ENCODE measurements at regions not wholly inside any gene's neighbourhood (a gene's known extent, or its start where the extent isn't known, plus 50 kb on each side); places are given as distances from the start of the nearest gene placed in this dataset.
"Not testable (repeated sequence)": the region's sequence is repeated elsewhere in the genome, so short reads cannot be mapped to it uniquely, and the experiment has no call there.

- H3K9me1 ChIP-seq (ENCODE audit: control insufficient read depth, insufficient read depth, low read length); H3K9me3 ChIP-seq (replicated peaks; ENCODE audit: control insufficient read depth, insufficient read depth, low read depth, low read length); CTCF ChIA-PET (ENCODE audit: low intra/inter-chr PET ratio); BruUV-seq (replicated peaks); H3K4me3 ChIP-seq; in situ Hi-C loops (cut with MboI); intact Hi-C loops (cut with micrococcal nuclease); H4K20me1 ChIP-seq (replicated peaks; ENCODE audit: control insufficient read depth, insufficient read depth, low read length); H3K36me3 ChIP-seq (ENCODE audit: control insufficient read depth, insufficient read depth, low read length); FAIRE-seq; H3K79me2 ChIP-seq (ENCODE audit: control insufficient read depth, insufficient read depth, low read length); POLR2A ChIA-PET; H3K27me3 ChIP-seq (ENCODE audit: control insufficient read depth in 2 of 2, insufficient read depth in 2 of 2, low read length in 2 of 2); DNase-seq (ENCODE audit: extremely low read depth in 1 of 4, low spot score in 3 of 4); ATAC-seq; H3K27ac ChIP-seq (ENCODE audit: extremely low read depth, low read depth, low read length); H3K4me1 ChIP-seq (replicated peaks in 1 of 2; ENCODE audit: control insufficient read depth in 2 of 2, insufficient read depth in 2 of 2, low read length in 2 of 2); H3K9ac ChIP-seq (ENCODE audit: insufficient read depth in 1 of 2, low read depth in 2 of 2, low read length in 2 of 2): not testable (repeated sequence)
- peak overlapping the region; percentile 86 for H2AFZ ChIP-seq (ENCODE audit: low read depth, low read length)
- WGBS (ENCODE audit: insufficient coverage, low coverage, missing lambda C conversion rate): 30% methylated on average over 9 of the region's 10 CpGs
- H3K4me2 ChIP-seq (ENCODE audit: insufficient read depth, low read length): peak overlapping the region; percentile 18; the same call in 1 of the 2 replicates
These were observed 638.9 kb downstream of the SLC16A7 start for GRCh38 chr12:60234611-60235195.

- H2AFZ ChIP-seq (ENCODE audit: low read depth, low read length): no peak overlapping the region
- FAIRE-seq: no peak
- in situ Hi-C loops (cut with MboI) (no loop called here), intact Hi-C loops (cut with micrococcal nuclease) (no loop called here)
- no peaks in the 10 kb centered on the region for H3K79me2 ChIP-seq (ENCODE audit: control insufficient read depth, insufficient read depth, low read length)
- H4K20me1 ChIP-seq (replicated peaks; ENCODE audit: control insufficient read depth, insufficient read depth, low read length): no peaks in the 10 kb centered on the region
- H3K27ac ChIP-seq (ENCODE audit: extremely low read depth, low read depth, low read length): no peak overlapping the region
- H3K9me3 ChIP-seq (replicated peaks; ENCODE audit: control insufficient read depth, insufficient read depth, low read depth, low read length): no peaks in the 10 kb centered on the region
- no peaks in the 10 kb centered on the region for H3K9me1 ChIP-seq (ENCODE audit: control insufficient read depth, insufficient read depth, low read length)
- no TSS peak for BruUV-seq (replicated peaks)
- POLR2A ChIA-PET: no interaction called here
- H3K36me3 ChIP-seq (ENCODE audit: control insufficient read depth, insufficient read depth, low read length): no peaks in the 10 kb centered on the region
- H3K4me2 ChIP-seq (ENCODE audit: insufficient read depth, low read length): no peak overlapping the region
- DNase-seq (ENCODE audit: extremely low read depth in 1 of 4, low spot score in 3 of 4): no peak
- WGBS (ENCODE audit: insufficient coverage, low coverage, missing lambda C conversion rate): 37% methylated on average over 6 of the region's 6 CpGs
- H3K27me3 ChIP-seq (ENCODE audit: control insufficient read depth in 2 of 2, insufficient read depth in 2 of 2, low read length in 2 of 2): no peaks in the 10 kb centered on the region
- CTCF ChIA-PET (ENCODE audit: low intra/inter-chr PET ratio): no interaction called here
- no peak for ATAC-seq
- no peak overlapping the region for H3K9ac ChIP-seq (ENCODE audit: insufficient read depth in 1 of 2, low read depth in 2 of 2, low read length in 2 of 2)
- no peaks in the 10 kb centered on the region; a peak in 2 of 5 replicates for H3K4me1 ChIP-seq (replicated peaks in 1 of 2; ENCODE audit: control insufficient read depth in 2 of 2, insufficient read depth in 2 of 2, low read length in 2 of 2)
- H3K4me3 ChIP-seq: no peak overlapping the region
- no peak for TF ChIP-seq ZMIZ1 (IDR thresholded peaks at IDR 0.05; ENCODE audit: low read depth in 2 of 2, low read length in 2 of 2)
- no peak for TF ChIP-seq TSHZ1 (CRISPR knock-in tag; IDR thresholded peaks at IDR 0.05)
- TF ChIP-seq TRIM25 (IDR thresholded peaks at IDR 0.05; ENCODE audit: borderline replicate concordance): no peak
- no peak for TF ChIP-seq ZNF75A (CRISPR knock-in tag; IDR thresholded peaks at IDR 0.05)
- TF ChIP-seq FOXA1 (IDR thresholded peaks at IDR 0.05; ENCODE audit: borderline replicate concordance): no peak
- no peak for TF ChIP-seq TBL1XR1 (IDR thresholded peaks at IDR 0.05; ENCODE audit: low read length in 2 of 2)
These were observed 639.4 kb downstream of the SLC16A7 start for GRCh38 chr12:60235261-60235660.

Measured in K562 (cell line).